HG03558 (cell line): ENCODE measurements at regions not wholly inside any gene's neighbourhood (a gene's known extent, or its start where the extent isn't known, plus 50 kb on each side); places are given as distances from the start of the nearest gene placed in this dataset.

ENCODE experiments used
- ATAC-seq: cut with Tn5 transposase; IDR thresholded peaks from one replicate; pipeline ENCODE4 v1.9.1; 2021; ENCODE audit warnings: moderate number of reproducible peaks; ENCODE audit not compliant: unreplicated experiment; ENCODE audit errors: extremely low read depth

DNA sequence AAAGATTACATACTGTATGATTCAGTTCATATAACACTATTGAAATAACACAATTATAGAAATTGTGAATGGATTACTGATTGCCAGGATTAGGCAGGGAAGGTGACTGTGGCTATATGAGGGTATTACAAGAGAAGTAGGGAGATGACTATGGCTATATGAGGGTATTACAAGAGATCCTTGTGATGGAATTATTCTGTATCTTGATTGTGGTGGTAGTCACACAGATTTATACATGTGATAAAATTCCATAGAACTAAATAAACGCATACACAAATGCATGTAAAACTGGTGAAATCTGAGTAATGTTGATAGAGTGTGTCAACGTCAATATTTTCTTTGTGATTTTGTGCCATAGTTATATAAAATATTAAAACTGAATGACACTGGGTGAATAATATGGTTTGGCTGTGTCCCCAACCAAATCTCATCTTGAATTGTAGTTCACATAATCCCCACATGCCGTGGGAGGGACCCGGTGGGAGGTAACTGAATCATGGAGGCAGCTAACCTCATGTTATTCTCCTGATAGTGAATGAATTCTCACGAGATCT, 615.6 kb upstream of the PKN2 start:
- no peak for ATAC-seq

- no peak for ATAC-seq
Observed at GRCh38 chr1:88070956-88071355, 613.1 kb upstream of the PKN2 start.

DNA sequence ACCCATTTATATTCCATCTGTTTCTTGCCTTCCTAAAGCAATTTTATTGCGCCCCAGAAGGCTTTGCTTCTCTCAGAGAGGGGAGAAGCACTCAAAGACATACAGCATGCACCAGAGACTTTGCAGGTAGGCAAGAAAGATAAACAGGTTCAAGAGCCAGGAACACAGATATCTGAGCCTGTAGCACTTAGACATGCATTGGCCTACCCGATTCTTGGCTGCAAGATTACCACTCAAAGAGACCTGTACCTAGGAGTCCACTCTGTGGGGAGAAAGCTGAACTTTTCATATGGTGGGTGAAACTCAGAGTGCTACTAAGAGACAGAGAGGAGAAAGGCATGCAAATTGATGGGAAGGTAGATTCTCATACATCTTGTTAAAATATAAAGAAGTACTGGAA, 609.4 kb upstream of the PKN2 start:
- no peak for ATAC-seq

GRCh38 chr1:88075813-88076212, 608.3 kb upstream of the PKN2 start:
- no peak for ATAC-seq

GRCh38 chr1:88079036-88079435, 605.0 kb upstream of the PKN2 start:
- no peak for ATAC-seq

GRCh38 chr1:88080875-88081274, 603.2 kb upstream of the PKN2 start:
- no peak for ATAC-seq

DNA sequence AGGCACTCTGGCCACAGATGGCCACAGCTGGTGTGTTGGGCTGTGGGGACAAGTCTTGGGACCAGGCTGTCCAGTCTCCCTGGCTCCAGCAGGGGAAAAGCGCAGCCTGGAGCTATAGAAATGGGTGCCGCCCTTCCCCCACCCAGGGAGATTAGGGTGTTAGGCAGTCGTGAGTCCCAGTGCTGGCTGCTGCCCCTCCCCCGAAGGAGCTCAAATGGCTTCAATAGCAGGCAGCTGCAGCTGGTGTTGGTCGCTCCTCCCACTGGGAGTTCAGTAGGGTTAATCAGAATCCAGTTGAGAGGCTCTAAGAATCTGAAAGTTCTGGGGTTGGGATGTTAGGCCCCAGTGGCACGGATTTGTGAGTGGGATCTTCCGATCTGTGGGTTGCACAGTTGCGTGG, 595.6 kb upstream of the PKN2 start:
- ATAC-seq, result no peak

GRCh38 chr1:88089961-88090360, 594.1 kb upstream of the PKN2 start:
- ATAC-seq, result no peak

GRCh38 chr1:88098881-88099280, 585.2 kb upstream of the PKN2 start:
- ATAC-seq, result no peak

GRCh38 chr1:88101041-88101440, 583.0 kb upstream of the PKN2 start:
- no peak for ATAC-seq

- no peak for ATAC-seq
Observed at GRCh38 chr1:88104236-88104635, 579.8 kb upstream of the PKN2 start.

- no peak for ATAC-seq
Observed at GRCh38 chr1:88104886-88105285, 579.2 kb upstream of the PKN2 start.

DNA sequence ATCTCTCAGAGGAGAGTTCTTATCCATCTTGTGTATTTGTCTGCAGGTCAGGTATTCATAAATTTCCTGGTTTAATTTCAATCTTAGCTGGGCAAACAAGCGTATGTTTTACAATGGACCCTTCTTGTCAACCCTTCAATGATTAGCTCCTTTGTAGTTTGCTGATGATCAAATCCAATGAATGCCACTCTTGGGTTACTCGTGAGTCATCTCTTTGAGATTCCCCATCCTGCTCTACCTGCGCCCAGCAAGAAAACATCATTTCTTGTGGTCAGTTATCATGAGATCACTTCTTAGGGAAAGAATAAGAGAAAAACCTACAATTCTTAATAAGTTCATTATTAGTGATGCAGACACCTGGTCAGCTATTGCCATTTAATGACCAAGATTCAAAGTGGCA, 572.3 kb upstream of the PKN2 start:
- no peak for ATAC-seq

DNA sequence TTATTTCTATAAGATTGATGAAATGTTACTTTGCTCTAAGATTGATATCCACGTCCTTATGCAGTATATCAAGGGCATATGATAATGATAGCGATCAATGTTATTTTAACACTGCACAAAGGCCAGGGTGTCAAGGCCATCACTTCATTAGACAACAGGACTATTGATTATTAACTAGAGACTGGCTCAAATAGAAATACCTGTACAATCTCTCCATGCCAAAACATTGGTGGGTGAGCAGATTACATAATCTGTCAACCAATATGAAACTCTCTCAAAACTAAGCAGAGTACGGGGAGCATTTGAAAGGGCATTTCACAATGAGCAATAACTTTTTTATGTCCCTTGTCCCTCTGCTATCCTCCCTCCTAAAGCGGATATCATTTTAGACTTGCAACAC, 566.5 kb upstream of the PKN2 start:
- no peak for ATAC-seq

- ATAC-seq, result no peak
Observed at GRCh38 chr1:88118176-88118845, 565.8 kb upstream of the PKN2 start.

DNA sequence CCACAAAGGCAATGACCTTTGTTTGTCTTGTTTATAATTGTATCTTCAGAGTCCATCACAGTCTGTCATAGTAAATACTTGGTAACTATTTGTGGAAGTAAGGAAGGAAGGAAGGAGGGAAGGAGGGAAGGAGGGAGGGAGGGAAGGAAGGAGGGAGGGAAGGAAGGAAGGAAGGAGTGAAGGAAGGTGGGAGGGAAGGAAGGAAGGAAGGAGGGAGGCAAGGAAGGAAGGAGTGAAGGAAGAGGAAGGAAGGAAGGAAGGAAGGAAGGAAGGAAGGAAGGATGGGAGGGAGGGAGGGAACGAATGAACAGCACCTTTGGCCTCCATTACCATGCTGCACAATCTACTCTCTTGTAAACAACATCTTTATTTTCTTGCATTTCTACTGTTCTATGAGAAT, 559.5 kb upstream of the PKN2 start:
- no peak for ATAC-seq

DNA sequence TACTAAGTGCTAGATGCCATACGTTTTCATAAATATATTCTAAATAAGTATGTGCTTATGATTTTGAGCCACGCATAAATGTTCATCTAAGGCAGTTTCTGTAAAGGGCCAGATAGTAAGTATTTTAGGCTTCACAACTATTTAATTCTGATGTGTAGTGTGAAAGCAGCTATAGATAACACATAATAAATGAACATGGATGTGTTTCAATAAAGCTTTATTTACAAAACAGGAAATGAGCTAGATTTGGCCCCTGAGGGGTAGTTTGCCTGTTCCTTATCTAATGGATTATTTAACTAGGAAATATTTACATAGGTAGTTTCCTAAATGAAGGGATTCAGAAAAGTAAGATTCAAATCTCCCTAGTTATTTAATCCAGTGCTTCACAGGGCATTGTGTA, 557.6 kb upstream of the PKN2 start:
- no peak for ATAC-seq

DNA sequence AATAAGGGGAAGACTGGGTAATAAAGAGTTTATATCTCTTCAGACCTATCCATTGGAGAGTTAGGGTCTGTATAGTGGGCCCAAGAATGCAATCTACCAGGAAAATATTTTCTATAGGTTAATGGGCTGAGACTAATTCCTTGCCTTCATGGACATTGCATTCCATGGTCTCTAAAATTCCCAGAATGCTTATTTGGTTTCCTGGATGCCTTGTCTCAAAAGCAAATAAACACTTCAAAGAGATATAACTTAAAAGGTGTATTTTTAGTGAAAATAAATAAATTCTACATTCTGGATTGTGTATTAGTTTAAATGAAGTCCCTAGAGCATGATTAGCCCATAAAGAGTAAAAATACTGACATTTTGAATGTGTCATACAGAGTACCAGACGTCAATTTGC, 550.1 kb upstream of the PKN2 start:
- ATAC-seq, result no peak

DNA sequence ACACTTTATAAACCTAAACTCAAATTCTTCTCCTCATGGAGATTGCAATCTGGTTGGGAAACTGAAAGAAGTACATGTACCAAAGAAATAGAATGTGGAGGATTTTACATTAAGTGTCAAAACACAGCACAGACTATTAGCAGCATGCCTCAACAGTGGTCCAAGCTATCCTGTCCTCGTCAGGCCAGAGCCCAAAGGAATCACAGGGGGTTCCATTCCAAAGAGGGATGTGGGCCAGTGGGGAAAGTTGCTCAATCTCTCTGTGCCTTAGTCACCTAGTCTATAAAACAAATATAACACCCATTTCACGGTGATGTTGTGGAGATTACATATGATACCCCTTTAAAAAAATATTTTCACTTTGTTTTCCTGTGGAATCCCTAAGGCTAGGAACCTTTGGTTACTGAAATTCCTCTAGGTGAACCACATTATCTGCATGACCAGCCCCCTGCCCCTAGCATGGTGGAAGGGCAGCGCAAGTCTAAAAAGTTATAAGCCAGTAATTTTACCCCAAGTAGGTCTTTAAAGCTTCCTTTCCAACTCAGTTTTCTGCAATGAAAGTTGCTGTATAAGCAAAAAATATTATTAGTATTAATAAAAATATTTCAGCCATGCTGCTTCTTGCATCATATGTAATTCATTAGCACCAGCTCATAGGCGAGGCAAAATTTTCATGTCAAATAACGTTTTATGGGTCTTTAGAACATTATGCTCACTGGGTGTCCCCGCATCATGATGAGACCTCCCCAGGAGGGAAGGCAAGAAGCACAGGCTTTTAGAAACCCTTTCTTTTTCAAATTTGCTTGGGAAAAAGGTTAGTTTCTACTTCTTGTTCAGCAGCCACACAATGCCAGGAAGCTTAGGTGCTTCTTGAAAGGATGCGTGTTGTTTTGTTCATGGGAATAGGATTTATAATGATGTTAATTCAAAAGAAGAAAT, 548.8 kb upstream of the PKN2 start:
- no peak for ATAC-seq

DNA sequence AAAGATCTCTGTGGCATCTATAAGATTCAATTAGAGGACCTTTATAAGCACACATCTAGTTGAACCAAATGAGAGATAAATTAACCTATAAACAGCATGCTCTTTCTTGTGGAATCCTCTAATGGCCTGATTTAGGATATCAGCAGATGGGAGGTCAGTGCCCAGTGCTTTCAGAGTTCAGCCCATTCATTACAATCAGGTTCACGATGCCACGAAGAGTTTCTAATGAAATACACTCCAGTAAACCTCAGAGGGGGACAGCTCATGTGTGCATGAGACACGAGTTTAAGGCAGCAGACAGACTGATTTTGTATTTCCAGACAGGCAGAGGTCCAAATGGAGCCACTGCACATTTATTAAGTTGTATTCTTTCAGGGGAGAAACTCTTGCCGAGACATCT, 544.4 kb upstream of the PKN2 start:
- no peak for ATAC-seq

DNA sequence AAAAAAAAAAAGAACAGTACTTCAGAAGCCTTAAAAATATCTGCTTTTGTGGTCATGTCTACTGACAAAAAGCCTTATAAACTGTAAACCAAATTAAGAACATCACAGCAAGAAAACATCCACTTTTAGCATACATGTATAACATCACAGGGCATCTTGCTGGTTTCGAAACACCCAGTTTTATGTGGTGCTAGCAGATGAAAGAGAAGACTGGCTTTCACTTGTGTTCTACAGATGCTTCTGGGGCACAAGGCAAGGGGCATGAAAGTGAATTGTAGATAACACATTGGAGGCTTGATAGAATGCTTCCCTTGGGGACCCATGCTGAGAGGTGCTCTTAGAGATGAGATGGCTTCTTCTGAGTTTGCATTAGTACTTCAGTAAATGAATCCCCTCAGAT, 543.7 kb upstream of the PKN2 start:
- ATAC-seq, result no peak
